Heart right ventricle (tissue), 16 donors: ENCODE measurements at regions not wholly inside any gene's neighbourhood (a gene's known extent, or its start where the extent isn't known, plus 50 kb on each side); places are given as distances from the start of the nearest gene placed in this dataset.

Source experiments
- ATAC-seq, 8 donors: fragments of 200-7000 bp; cut with Tn5 transposase; one replicate each; pipeline ENCODE4 v1.9.1; 2020; ENCODE audit warnings: mild to moderate bottlenecking in 8 of 8, moderate library complexity in 8 of 8, moderate number of reproducible peaks in 1 of 8
- DNase-seq, 2 donors: peaks; one replicate each; pipeline ENCODE4 v3.0.0-alpha.2; 2020
- H3K27ac ChIP-seq, 10 donors: fragments of 200-600 bp; sonication (generic) in 2 of 10; one replicate each; pipeline versions ENCODE4 v1.5.0 to v1.8.0; 2020 to 2022; ENCODE audit warnings: mild to moderate bottlenecking in 3 of 10
- H3K27me3 ChIP-seq, 7 donors: fragments of 200-600 bp; one replicate each; pipeline ENCODE4 v1.8.0; 2021 to 2022; ENCODE audit warnings: mild to moderate bottlenecking in 2 of 7
- H3K36me3 ChIP-seq, 9 donors: fragments of 200-600 bp; sonication (generic) in 1 of 9; one replicate each; pipeline versions ENCODE4 v1.5.0 to v1.8.0; 2020 to 2022; ENCODE audit warnings: mild to moderate bottlenecking in 2 of 9
- H3K4me1 ChIP-seq, 9 donors: fragments of 200-600 bp; sonication (generic) in 1 of 9; one replicate each; pipeline versions ENCODE4 v1.5.0 to v1.8.0; 2020 to 2022; ENCODE audit warnings: mild to moderate bottlenecking in 4 of 9
- H3K4me3 ChIP-seq, 10 donors: fragments of 200-600 bp; sonication (generic) in 2 of 10; one replicate each; pipeline versions ENCODE4 v1.5.0 to v1.8.0; 2020 to 2022; ENCODE audit warnings: mild to moderate bottlenecking in 7 of 10, moderate library complexity in 2 of 10
- H3K9me3 ChIP-seq, 11 donors: fragments of 200-600 bp in 10 of 11; sonication (generic) in 2 of 11; one replicate each; pipeline versions ENCODE4 v1.5.0 to v1.8.0; 2013 to 2022; ENCODE audit warnings: mild to moderate bottlenecking in 2 of 11, control low read depth in 1 of 11, moderate library complexity in 1 of 11
- CTCF ChIP-seq, 9 donors: fragments of 200-600 bp; sonication (generic) in 2 of 9; IDR thresholded peaks; one replicate each; pipeline versions ENCODE4 v1.5.0 to v1.8.0; 2021 to 2022; ENCODE audit warnings: antibody characterized with exemption in 9 of 9, mild to moderate bottlenecking in 5 of 9, moderate library complexity in 1 of 9
- WGBS, 2 donors: extraction: QIAGEN DNeasy Blood & Tissue Kit; methylation state at CpG; one replicate each; pipeline ENCODE4 v1.1.7; 2013; ENCODE audit warnings: inconsistent platforms in 1 of 2; 5-methylcytosine and 5-hydroxymethylcytosine counted together
- intact Hi-C, 10 donors: fragments of 100-400 bp; cut with DNase I; formaldehyde crosslinking; loops; one replicate each; pipeline versions ENCODE4 v1.11.1 to v1.14.2; 2022
- donor health status: Arrhythmogenic right ventricular cardiomyopathy.
- donor health status: ischemic (EF 13 %, LVEDD 7.1; RV severe dilation, severe dysfunction).
- donor health status: healthy with polysubstance abuse.
- donor health status: DM: no; HTN: yes; CAD: no.
- donor health status: DM: no; HTN: no; CAD: no.
- donor health status: ischemic (EF 25% LVEDD 6.9; RV normal size, moderate dysfunction).
- donor health status: ischemic (EF 25% LVEDD 5.7; RV mildly dilated, moderate dysfunction).
- donor health status: healthy.
- donor health status: DM: yes; HTN: yes; CAD: no.
- donor health status: Ischemic cardiomyopathy.
- donor health status: ischemic (EF 35%, LVEDD 5.7; RV mildly dilated, moderate dysfunction).
- donor health status: nonischemic (EF 11% LVEDD 7.7; RV severe dilation, severe dysfunction).
- donor health status: DM: yes; HTN: yes; CAD: no.
- donor health status: PGD.
- donor health status: ischemic (EF 29% LVEDD 5.4; RV normal size, mild dysfunction).
- donor health status: nonischemic (EF 23%, LVEDD 6.1; RV moderate dilation, normal function).

- 48 to 50% methylated on average over 39 of the region's 39 CpGs for WGBS, 2 donors
- intact Hi-C loops, result no loop called here
- Histone ChIP-seq H3K9me3 (no peaks in the 10 kb centered on the region), H3K4me1 (no peaks in the 10 kb centered on the region), H3K27me3 (peaks cover 18 to 81% (median 62%) of the 10 kb centered on the region in 7 donors), H3K27ac (no peak overlapping the region), H3K36me3 (no peaks in the 10 kb centered on the region), H3K4me3 (no peak overlapping the region)
- TF ChIP-seq CTCF (IDR thresholded peaks at IDR 0.05), result no peak
- no peak for DNase-seq
- ATAC-seq, result no peak
These were observed 68.0 kb upstream of the GALNT9 start for GRCh38 chr12:132397152-132397933.

- H3K4me3 ChIP-seq, result no peak overlapping the region
- WGBS, 2 donors, result 71 to 75% methylated on average over 15 to 16 of the region's 16 CpGs
- H3K27ac ChIP-seq, result no peak overlapping the region
- DNase-seq (no peak), ATAC-seq (no peak)
- intact Hi-C loops, result no loop called here
- no peaks in the 10 kb centered on the region for H3K9me3 ChIP-seq
- peaks cover 18 to 77% (median 60%) of the 10 kb centered on the region in 7 donors for H3K27me3 ChIP-seq
- H3K36me3 ChIP-seq, result no peaks in the 10 kb centered on the region
- TF ChIP-seq CTCF (IDR thresholded peaks at IDR 0.05), result no peak
- no peaks in the 10 kb centered on the region for H3K4me1 ChIP-seq
These were observed 67.3 kb upstream of the GALNT9 start for GRCh38 chr12:132396657-132397056.

GRCh38 chr12:132395908-132396305 lies 66.5 kb upstream of the GALNT9 start:
- intact Hi-C loops, result no loop called here
- Histone ChIP-seq H3K36me3 (no peaks in the 10 kb centered on the region), H3K27ac (no peak overlapping the region), H3K9me3 (no peaks in the 10 kb centered on the region), H3K4me1 (no peaks in the 10 kb centered on the region), H3K4me3 (no peak overlapping the region), H3K27me3 (peaks cover 18 to 80% (median 60%) of the 10 kb centered on the region in 7 donors)
- 64 to 67% methylated on average over 24 of the region's 24 CpGs for WGBS, 2 donors
- ATAC-seq, result no peak
- no peak for DNase-seq
- TF ChIP-seq CTCF (IDR thresholded peaks at IDR 0.05), result no peak

GRCh38 chr12:132395192-132395907 lies 66.0 kb upstream of the GALNT9 start:
- Histone ChIP-seq H3K36me3 (no peaks in the 10 kb centered on the region), H3K27ac (no peak overlapping the region), H3K4me3 (no peak overlapping the region), H3K27me3 (peaks cover 17 to 80% (median 58%) of the 10 kb centered on the region in 7 donors), H3K9me3 (no peaks in the 10 kb centered on the region), H3K4me1 (no peaks in the 10 kb centered on the region)
- intact Hi-C loops, result no loop called here
- DNase-seq, result no peak
- ATAC-seq, result no peak
- no peak for TF ChIP-seq CTCF (IDR thresholded peaks at IDR 0.05)
- WGBS, 2 donors, result 70 to 77% methylated on average over 28 of the region's 28 CpGs
